ENCODE measurements at regions not wholly inside any gene's neighbourhood (a gene's known extent, or its start where the extent isn't known, plus 50 kb on each side); places are given as distances from the start of the nearest gene placed in this dataset.

GRCh38 chr11:90512846-90513245, 290.0 kb upstream of the CHORDC1 start:
- dilution Hi-C loops (cut with MboI; ENCODE audit: extremely low pct_ligation_motif_present, low sequenced_read_pairs): no loop called here
- no TSS peak for BruUV-seq (replicated peaks)
- no peak for FAIRE-seq

GRCh38 chr11:90510839-90511238, 288.0 kb upstream of the CHORDC1 start:
- Histone ChIP-seq H3K79me2 (ENCODE audit: control insufficient read depth, insufficient read depth, low read length) (no peaks in the 10 kb centered on the region), H3K27me3 (ENCODE audit: control insufficient read depth in 2 of 2, insufficient read depth in 2 of 2, low read length in 2 of 2) (no peaks in the 10 kb centered on the region), H3K4me2 (ENCODE audit: insufficient read depth, low read length) (no peak overlapping the region), H3K9me3 (replicated peaks; ENCODE audit: control insufficient read depth, insufficient read depth, low read length) (no peaks in the 10 kb centered on the region), H3K4me3 (replicated peaks in 1 of 3; ENCODE audit: insufficient read depth in 1 of 3, low read depth in 1 of 3, low read length in 3 of 3) (no peak overlapping the region), H4K20me1 (replicated peaks; ENCODE audit: control insufficient read depth, extremely low read depth, insufficient read depth, low read length) (no peaks in the 10 kb centered on the region), H3K9me1 (replicated peaks; ENCODE audit: control insufficient read depth, extremely low read depth, insufficient read depth, low read length) (no peaks in the 10 kb centered on the region), H3K9ac (replicated peaks; ENCODE audit: extremely low read depth, insufficient read depth, low read length) (no peak overlapping the region), H2AFZ (ENCODE audit: low read depth, low read length) (no peak overlapping the region), H3K36me3 (ENCODE audit: control insufficient read depth in 2 of 2, extremely low read depth in 1 of 2, insufficient read depth in 2 of 2, low read length in 2 of 2) (no peaks in the 10 kb centered on the region), H3K27ac (ENCODE audit: insufficient read depth, low read depth, low read length) (no peak overlapping the region), H3K4me1 (ENCODE audit: control insufficient read depth, extremely low read depth, insufficient read depth, low read length) (no peaks in the 10 kb centered on the region)
- POLR2A ChIA-PET: no interaction called here
- FAIRE-seq (no peak), DNase-seq (ENCODE audit: low read depth, low spot score) (no peak)
- dilution Hi-C loops (cut with MboI; ENCODE audit: extremely low pct_ligation_motif_present, low sequenced_read_pairs) (no loop called here), intact Hi-C loops (cut with micrococcal nuclease) (no loop called here)
- TF ChIP-seq GATA2 (IDR thresholded peaks at IDR 0.05; ENCODE audit: insufficient read depth, insufficient read length, low read depth, low read length) (no peak), FOS (IDR thresholded peaks at IDR 0.05; ENCODE audit: borderline replicate concordance, insufficient read depth, low read length) (no peak), POLR2AphosphoS5 (IDR thresholded peaks at IDR 0.05; ENCODE audit: insufficient read depth, low read depth, low read length) (no peak), JUN (IDR thresholded peaks at IDR 0.05; ENCODE audit: borderline replicate concordance, insufficient read depth, insufficient read length, low read depth) (no peak), POLR2A (IDR thresholded peaks at IDR 0.05; ENCODE audit: low read depth, low read length) (no peak), CTCF (IDR thresholded peaks at IDR 0.05; ENCODE audit: extremely low read depth in 1 of 2, insufficient read depth in 1 of 2, low read depth in 1 of 2, low read length in 2 of 2) (no peak), EZH2 (IDR thresholded peaks at IDR 0.05; ENCODE audit: borderline replicate concordance, low read depth, low read length, severe bottlenecking) (no peak), MYC (IDR thresholded peaks at IDR 0.05; ENCODE audit: low read depth, low read length) (no peak), MAX (IDR thresholded peaks at IDR 0.05; ENCODE audit: insufficient read depth, insufficient read length) (no peak)
- BruUV-seq (replicated peaks): no TSS peak
- CTCF ChIA-PET: no interaction called here

More at GRCh38 chr11:90512846-90513245, 290.0 kb upstream of the CHORDC1 start:
- CTCF ChIA-PET: interaction anchor here (1.4 kb wide), 1 partner anchor 10 kb away, joined by 3 read pairs; no protein-coding TSS in a partner anchor
- H3K9me3 ChIP-seq (replicated peaks; ENCODE audit: control insufficient read depth, insufficient read depth, low read length): no peaks in the 10 kb centered on the region
- no peaks in the 10 kb centered on the region for H4K20me1 ChIP-seq (replicated peaks; ENCODE audit: control insufficient read depth, extremely low read depth, insufficient read depth, low read length)
- intact Hi-C loops (cut with micrococcal nuclease): no loop called here
- H3K36me3 ChIP-seq (ENCODE audit: control insufficient read depth in 2 of 2, extremely low read depth in 1 of 2, insufficient read depth in 2 of 2, low read length in 2 of 2): no peaks in the 10 kb centered on the region
- no peak overlapping the region for H3K4me3 ChIP-seq (replicated peaks in 1 of 3; ENCODE audit: insufficient read depth in 1 of 3, low read depth in 1 of 3, low read length in 3 of 3)
- no peaks in the 10 kb centered on the region for H3K9me1 ChIP-seq (replicated peaks; ENCODE audit: control insufficient read depth, extremely low read depth, insufficient read depth, low read length)
- no peaks in the 10 kb centered on the region for H3K4me1 ChIP-seq (ENCODE audit: control insufficient read depth, extremely low read depth, insufficient read depth, low read length)
- H3K79me2 ChIP-seq (ENCODE audit: control insufficient read depth, insufficient read depth, low read length): no peaks in the 10 kb centered on the region
- H3K4me2 ChIP-seq (ENCODE audit: insufficient read depth, low read length): no peak overlapping the region
- no peaks in the 10 kb centered on the region for H3K27me3 ChIP-seq (ENCODE audit: control insufficient read depth in 2 of 2, insufficient read depth in 2 of 2, low read length in 2 of 2)
- no peak for DNase-seq (ENCODE audit: low read depth, low spot score)
- no peak overlapping the region for H2AFZ ChIP-seq (ENCODE audit: low read depth, low read length)
- H3K9ac ChIP-seq (replicated peaks; ENCODE audit: extremely low read depth, insufficient read depth, low read length): no peak overlapping the region
- POLR2A ChIA-PET: no interaction called here
- no peak overlapping the region for H3K27ac ChIP-seq (ENCODE audit: insufficient read depth, low read depth, low read length)
- TF ChIP-seq CTCF (IDR thresholded peaks at IDR 0.05; ENCODE audit: extremely low read depth in 1 of 2, insufficient read depth in 1 of 2, low read depth in 1 of 2, low read length in 2 of 2): no peak
- TF ChIP-seq POLR2A (IDR thresholded peaks at IDR 0.05; ENCODE audit: low read depth, low read length): no peak

Data from endothelial cell of umbilical vein (primary cell).